Gastrocnemius medialis (tissue), 4 donors: ENCODE measurements at regions not wholly inside any gene's neighbourhood (a gene's known extent, or its start where the extent isn't known, plus 50 kb on each side); places are given as distances from the start of the nearest gene placed in this dataset.
"Not testable (repeated sequence)": the region's sequence is repeated elsewhere in the genome, so short reads cannot be mapped to it uniquely, and the experiment has no call there.

Source experiments
- ATAC-seq, 2 donors: fragments of 150-250 bp; one replicate each; pipeline ENCODE4 v1.9.1; 2016
- DNase-seq, 2 donors: peaks; one replicate each; pipeline ENCODE4 v3.0.0-alpha.2; 2019
- H3K27ac ChIP-seq, 4 donors: fragments of 200-600 bp; sonication (generic); 1 replicate in 1 of 4; 2 replicates in 3 of 4; pipeline ENCODE4 v1.5.1; 2016 to 2018; ENCODE audit warnings: mild to moderate bottlenecking in 2 of 4, moderate library complexity in 1 of 4
- H3K27me3 ChIP-seq, 3 donors: fragments of 200-600 bp; sonication (generic) in 2 of 3; 1 replicate in 1 of 3; 2 replicates in 2 of 3; pipeline versions ENCODE4 v1.5.1 to v1.6.0; 2016 to 2019; ENCODE audit warnings: mild to moderate bottlenecking in 1 of 3, moderate library complexity in 1 of 3
- H3K36me3 ChIP-seq, 2 donors: fragments of 200-600 bp; sonication (generic) in 1 of 2; one replicate each; pipeline ENCODE4 v1.5.1; 2017 to 2018
- H3K4me1 ChIP-seq, 2 donors: fragments of 200-600 bp; sonication (generic) in 1 of 2; one replicate each; pipeline ENCODE4 v1.5.1; 2016 to 2017; ENCODE audit warnings: mild to moderate bottlenecking in 2 of 2
- H3K4me3 ChIP-seq, 4 donors: fragments of 200-600 bp; sonication (generic) in 3 of 4; 1 replicate in 1 of 4; 2 replicates in 3 of 4; pipeline ENCODE4 v1.5.1; 2016 to 2019; ENCODE audit warnings: mild to moderate bottlenecking in 2 of 4
- H3K9me3 ChIP-seq, 3 donors: fragments of 200-600 bp; sonication (generic) in 2 of 3; 1 replicate in 1 of 3; 2 replicates in 2 of 3; pipeline ENCODE4 v1.5.1; 2016 to 2019
- CTCF ChIP-seq, 5 experiments: fragments of 450-650 bp in 3 of 5; fragments of 200-600 bp in 2 of 5; sonication (generic) in 2 of 5; IDR thresholded peaks in 4 of 5; conservative IDR thresholded peaks in 1 of 5; 1 replicate in 4 of 5; 2 replicates in 1 of 5; pipeline ENCODE4 v1.5.1; 2016 to 2019; ENCODE audit warnings: antibody characterized with exemption in 5 of 5, mild to moderate bottlenecking in 3 of 5, moderate library complexity in 3 of 5
- POLR2A ChIP-seq, 2 donors: fragments of 450-650 bp; IDR thresholded peaks; one replicate each; pipeline ENCODE4 v1.6.1; 2017; ENCODE audit warnings: antibody characterized with exemption in 2 of 2, mild to moderate bottlenecking in 2 of 2, moderate library complexity in 2 of 2
- in situ Hi-C, 4 donors: fragments of 200-750 bp; cut with MboI; loops; one replicate each; pipeline versions ENCODE4 v1.15.0 to v1.8.0; 2017; ENCODE audit warnings: low sequenced_read_pairs in 4 of 4
- intact Hi-C: fragments of 100-400 bp; cut with DNase I; formaldehyde crosslinking; loops from one replicate; pipeline ENCODE4 v1.15.1; 2023; ENCODE audit warnings: low total_unique reads

- H3K36me3 ChIP-seq = no peaks in the 10 kb centered on the region
- H3K4me3 ChIP-seq = no peak overlapping the region
- in situ Hi-C loops (no loop called here), intact Hi-C loops (no loop called here)
- no peak for TF ChIP-seq POLR2A (IDR thresholded peaks at IDR 0.05)
- no peak overlapping the region for H3K27ac ChIP-seq
- H3K4me1 ChIP-seq = no peaks in the 10 kb centered on the region
- ATAC-seq (no peak), DNase-seq (no peak)
- H3K9me3 ChIP-seq = no peaks in the 10 kb centered on the region
- H3K27me3 ChIP-seq = no peaks in the 10 kb centered on the region
These were observed 311.8 kb downstream of the TSHZ3 start for GRCh38 chr19:31037286-31037980.

- ATAC-seq, intact Hi-C loops, DNase-seq, H3K4me3 ChIP-seq, H3K27ac ChIP-seq, H3K36me3 ChIP-seq, H3K4me1 ChIP-seq, H3K27me3 ChIP-seq, in situ Hi-C loops, H3K9me3 ChIP-seq: not testable (repeated sequence)
These were observed 317.8 kb downstream of the TSHZ3 start for GRCh38 chr19:31031455-31031854.

GRCh38 chr19:31023038-31023437 lies 326.2 kb downstream of the TSHZ3 start:
- H3K36me3 ChIP-seq = no peaks in the 10 kb centered on the region
- no peak overlapping the region for H3K4me3 ChIP-seq
- DNase-seq = peak in 1 of 2 donors; percentile 19
- intact Hi-C loops = no loop called here
- no peaks in the 10 kb centered on the region for H3K27me3 ChIP-seq
- no peaks in the 10 kb centered on the region for H3K4me1 ChIP-seq
- in situ Hi-C loops = no loop called here
- H3K9me3 ChIP-seq = no peaks in the 10 kb centered on the region
- TF ChIP-seq POLR2A (IDR thresholded peaks at IDR 0.05) (no peak), CTCF (IDR thresholded peaks at IDR 0.05 in 4 of 5, conservative IDR thresholded peaks at IDR 0.05 in 1 of 5) (no peak)
- no peak overlapping the region for H3K27ac ChIP-seq
- no peak for ATAC-seq

- in situ Hi-C loops = no loop called here
- no peak for DNase-seq
- H3K9me3 ChIP-seq = no peaks in the 10 kb centered on the region
- no peaks in the 10 kb centered on the region for H3K36me3 ChIP-seq
- H3K4me3 ChIP-seq = no peak overlapping the region
- intact Hi-C loops = no loop called here
- H3K27ac ChIP-seq = no peak overlapping the region
- no peak for ATAC-seq
- no peak for TF ChIP-seq CTCF (IDR thresholded peaks at IDR 0.05 in 4 of 5, conservative IDR thresholded peaks at IDR 0.05 in 1 of 5)
- no peak for TF ChIP-seq POLR2A (IDR thresholded peaks at IDR 0.05)
- H3K27me3 ChIP-seq = no peaks in the 10 kb centered on the region
- no peaks in the 10 kb centered on the region for H3K4me1 ChIP-seq
These were observed 330.3 kb downstream of the TSHZ3 start for GRCh38 chr19:31018936-31019335.

- intact Hi-C loops (no loop called here), in situ Hi-C loops (no loop called here)
- no peak for ATAC-seq
- Histone ChIP-seq H3K4me1 (no peaks in the 10 kb centered on the region), H3K27ac (no peak overlapping the region), H3K4me3 (no peak overlapping the region), H3K36me3 (no peaks in the 10 kb centered on the region), H3K9me3 (no peaks in the 10 kb centered on the region), H3K27me3 (no peaks in the 10 kb centered on the region)
- DNase-seq = no peak
- TF ChIP-seq CTCF (IDR thresholded peaks at IDR 0.05 in 4 of 5, conservative IDR thresholded peaks at IDR 0.05 in 1 of 5) = no peak
These were observed 333.5 kb downstream of the TSHZ3 start for GRCh38 chr19:31015778-31016177.

GRCh38 chr19:31014668-31015067 lies 334.6 kb downstream of the TSHZ3 start:
- no peak for DNase-seq
- in situ Hi-C loops = no loop called here
- no peaks in the 10 kb centered on the region for H3K36me3 ChIP-seq
- TF ChIP-seq CTCF (IDR thresholded peaks at IDR 0.05 in 4 of 5, conservative IDR thresholded peaks at IDR 0.05 in 1 of 5) (no peak), POLR2A (IDR thresholded peaks at IDR 0.05) (no peak)
- no peak overlapping the region for H3K4me3 ChIP-seq
- H3K4me1 ChIP-seq = no peaks in the 10 kb centered on the region
- ATAC-seq = no peak
- intact Hi-C loops = no loop called here
- no peak overlapping the region for H3K27ac ChIP-seq
- no peaks in the 10 kb centered on the region for H3K9me3 ChIP-seq
- no peaks in the 10 kb centered on the region for H3K27me3 ChIP-seq
